HepG2 (cell line): ENCODE measurements at regions not wholly inside any gene's neighbourhood (a gene's known extent, or its start where the extent isn't known, plus 50 kb on each side); places are given as distances from the start of the nearest gene placed in this dataset.

ENCODE experiments used
- ATAC-seq: fragments of 200-7000 bp; cut with Tn5 transposase; 3 replicates; pipeline ENCODE4 v1.9.1; 2020; ENCODE audit warnings: mild to moderate bottlenecking, moderate library complexity
- BruUV-seq: library from RNA; stranded (reverse); fragments of 400-500 nt; replicated peaks from 2 replicates; lab custom pipeline; 2021; lab: Mats Ljungman, UMichigan
- CTCF ChIA-PET: fragments of 300-600 bp; formaldehyde crosslinking; extraction: SDS; loops from one replicate; lab custom pipeline; 2021; ENCODE audit warnings: low total read pairs, inconsistent platforms, low intra/inter-chr PET ratio; lab: Yijun Ruan, JAX
- POLR2A ChIA-PET: fragments of 350-600 bp; sonication (Branson Sonifier 250); formaldehyde crosslinking; loops from one replicate; lab custom pipeline; 2020; ENCODE audit warnings: antibody characterized with exemption, inconsistent platforms; lab: Yijun Ruan, JAX
- DNase-seq: peaks from one replicate; pipeline ENCODE4 v3.0.0-alpha.2; 2015; ENCODE audit warnings: low spot score
- FAIRE-seq: peaks from 3 replicates; lab custom pipeline; 2011; peaks lifted over from hg19 to GRCh38; lab: Jason Lieb, UNC
- H2AFZ ChIP-seq: one replicate; pipeline ENCODE4 v1.6.1; 2011; ENCODE audit warnings: low read length, inconsistent platforms
- H3K27ac ChIP-seq: fragments of 300-600 bp; 3 replicates; pipeline ENCODE4 v1.8.0; 2011; ENCODE audit warnings: mixed run types, mild to moderate bottlenecking, mixed read lengths, low read length, inconsistent platforms; ENCODE audit not compliant: insufficient read depth; ENCODE audit errors: extremely low read length
- H3K27me3 ChIP-seq, 2 experiments: fragments of 200-600 bp in 1 of 2; 2 replicates in 1 of 2; 3 replicates in 1 of 2; pipeline versions ENCODE4 v1.6.0 to v1.8.0; 2011; ENCODE audit warnings: low read length in 2 of 2, mild to moderate bottlenecking in 2 of 2, moderate library complexity in 2 of 2, inconsistent platforms in 1 of 2; ENCODE audit not compliant: insufficient read depth in 2 of 2, control insufficient read depth in 1 of 2
- H3K36me3 ChIP-seq, 2 experiments: fragments of 200-600 bp in 1 of 2; replicated peaks in 1 of 2; 2 replicates in 1 of 2; 3 replicates in 1 of 2; pipeline versions ENCODE4 v1.5.1 to v1.8.0; 2011; ENCODE audit warnings: low read length in 2 of 2, inconsistent platforms in 1 of 2; ENCODE audit not compliant: insufficient read depth in 2 of 2, control insufficient read depth in 1 of 2
- H3K4me1 ChIP-seq: 2 replicates; pipeline ENCODE4 v1.5.1; 2012; ENCODE audit warnings: low read length, inconsistent platforms; ENCODE audit not compliant: insufficient read depth
- H3K4me2 ChIP-seq: 2 replicates; pipeline ENCODE4 v1.6.0; 2011; ENCODE audit warnings: low read depth, low read length, inconsistent platforms
- H3K4me3 ChIP-seq, 3 experiments: fragments of 200-600 bp in 1 of 3; sonication (generic), shearing (Covaris generic) in 1 of 3; replicated peaks in 1 of 3; 2 replicates each; pipeline ENCODE4 v1.5.1; 2011 to 2016; ENCODE audit warnings: low read length in 3 of 3, inconsistent platforms in 2 of 3, low read depth in 2 of 3, mild to moderate bottlenecking in 2 of 3, control low read depth in 1 of 3, mixed read lengths in 1 of 3; ENCODE audit not compliant: insufficient read depth in 1 of 3
- H3K79me2 ChIP-seq: one replicate; pipeline ENCODE4 v1.6.1; 2011; ENCODE audit warnings: low read length, inconsistent platforms; ENCODE audit not compliant: insufficient read depth
- H3K9ac ChIP-seq: 2 replicates; pipeline ENCODE4 v1.6.0; 2011; ENCODE audit warnings: mild to moderate bottlenecking, low read depth, low read length, inconsistent platforms; ENCODE audit not compliant: insufficient read depth
- H3K9me3 ChIP-seq: 2 replicates; pipeline ENCODE4 v1.5.1; 2012; ENCODE audit warnings: mild to moderate bottlenecking, low read length
- H4K20me1 ChIP-seq: 2 replicates; pipeline ENCODE4 v1.6.0; 2011; ENCODE audit warnings: inconsistent platforms, mild to moderate bottlenecking, low read length, moderate library complexity; ENCODE audit not compliant: insufficient read depth
- CCDC6 ChIP-seq: sonication (generic); formaldehyde crosslinking; IDR thresholded peaks from 2 replicates; pipeline ENCODE4 v1.8.1; 2022; ENCODE audit warnings: mild to moderate bottlenecking, missing genetic modification reagents, moderate library complexity
- CENPBD1 ChIP-seq: sonication (generic); formaldehyde crosslinking; IDR thresholded peaks from 2 replicates; pipeline ENCODE4 v1.8.0; 2022; ENCODE audit warnings: missing genetic modification reagents, low read depth, mild to moderate bottlenecking, borderline replicate concordance
- FOXM1 ChIP-seq: sonication (generic); formaldehyde crosslinking; IDR thresholded peaks from 2 replicates; pipeline ENCODE4 v1.5.0; 2020; ENCODE audit warnings: missing genetic modification reagents
- KDM2A ChIP-seq: sonication (generic); formaldehyde crosslinking; IDR thresholded peaks from 2 replicates; pipeline ENCODE4 v1.4.0; 2020; ENCODE audit warnings: low read depth, missing genetic modification reagents, borderline replicate concordance
- NFKBIZ ChIP-seq: IDR thresholded peaks from 2 replicates; pipeline ENCODE4 v1.6.1; 2018; ENCODE audit warnings: missing genetic modification reagents, missing compliant biosample characterization
- ZBTB21 ChIP-seq: sonication (generic); formaldehyde crosslinking; IDR thresholded peaks from 2 replicates; pipeline ENCODE4 v1.4.0; 2020; ENCODE audit warnings: missing genetic modification reagents
- ZFY ChIP-seq: sonication (generic); formaldehyde crosslinking; IDR thresholded peaks from 2 replicates; pipeline ENCODE4 v1.4.0; 2020; ENCODE audit warnings: missing genetic modification reagents
- ZNF207 ChIP-seq: fragments of 450-650 bp; IDR thresholded peaks from 2 replicates; pipeline ENCODE4 v1.6.1; 2016; ENCODE audit warnings: antibody characterized with exemption, borderline replicate concordance
- ZNF441 ChIP-seq: sonication (generic); formaldehyde crosslinking; IDR thresholded peaks from 2 replicates; pipeline ENCODE4 v1.7.0; 2021; ENCODE audit warnings: missing genetic modification reagents, borderline replicate concordance
- ZNF703 ChIP-seq: sonication (generic); formaldehyde crosslinking; IDR thresholded peaks from 2 replicates; pipeline ENCODE4 v1.5.1; 2020; ENCODE audit warnings: missing genetic modification reagents, mild to moderate bottlenecking, moderate library complexity, borderline replicate concordance
- ZNF737 ChIP-seq: sonication (generic); formaldehyde crosslinking; IDR thresholded peaks from 2 replicates; pipeline ENCODE4 v1.5.0; 2020; ENCODE audit warnings: missing genetic modification reagents, mild to moderate bottlenecking, borderline replicate concordance
- WGBS: methylation state at CpG from one replicate; pipeline ENCODE4 v1.1.6; 2017; ENCODE audit warnings: low lambda C conversion rate; 5-methylcytosine and 5-hydroxymethylcytosine counted together
- in situ Hi-C: cut with HindIII; loops from 2 replicates; pipeline ENCODE4 v1.10.0; 2017; ENCODE audit warnings: low pct_unique_long_range_greater_than_20kb; ENCODE audit not compliant: extremely low pct_ligation_motif_present
- intact Hi-C: fragments of 100-400 bp; cut with micrococcal nuclease; formaldehyde crosslinking; loops from one replicate; pipeline ENCODE4 v1.10.0; 2022; ENCODE audit not compliant: unreplicated experiment
- TF ChIP-seq, protein P1 (sequence below), 2 experiments: sonication (generic) in 1 of 2; formaldehyde crosslinking in 1 of 2; IDR thresholded peaks; 2 replicates each; pipeline versions ENCODE4 v1.4.0 to v1.6.1; 2018 to 2020; ENCODE audit warnings: missing genetic modification reagents in 2 of 2, borderline replicate concordance in 1 of 2, low read depth in 1 of 2, mild to moderate bottlenecking in 1 of 2, missing biosample characterization in 1 of 2
- TF ChIP-seq, protein P2 (sequence below): conservative IDR thresholded peaks from 2 replicates; pipeline ENCODE4 v1.6.1; 2018; ENCODE audit warnings: missing genetic modification reagents

DNA sequence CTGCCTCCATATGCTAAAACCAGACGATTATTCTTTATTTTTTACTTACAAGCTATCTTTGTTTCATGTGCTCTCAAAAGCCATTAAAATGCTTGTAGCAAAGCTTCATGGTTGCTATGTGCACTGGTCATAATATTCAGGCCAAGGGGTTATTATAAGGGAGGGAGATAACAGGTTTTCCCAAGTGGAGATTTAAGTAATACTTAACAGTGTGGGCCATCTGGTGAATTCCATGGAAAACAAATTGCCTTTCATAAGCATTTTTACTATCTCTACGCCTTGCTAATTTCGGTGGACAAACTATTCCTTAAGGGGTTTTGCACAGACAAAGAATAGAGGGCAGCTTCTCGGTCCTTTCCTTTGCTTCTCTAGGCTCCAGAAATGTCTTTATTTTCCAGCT, 137.8 kb downstream of the NUF2 start (continued):
- no peak for TF ChIP-seq ZNF441 (CRISPR knock-in tag)
- no peak for TF ChIP-seq CENPBD1 (CRISPR knock-in tag)

- Histone ChIP-seq H2AFZ (no peak overlapping the region), H3K9me3 (no peaks in the 10 kb centered on the region), H3K4me1 (no peaks in the 10 kb centered on the region), H3K27ac (no peak overlapping the region), H3K27me3 (no peaks in the 10 kb centered on the region), H3K79me2 (no peaks in the 10 kb centered on the region), H3K36me3 (no peaks in the 10 kb centered on the region), H3K4me3 (no peak overlapping the region), H3K4me2 (no peak overlapping the region), H4K20me1 (no peaks in the 10 kb centered on the region), H3K9ac (no peak overlapping the region)
- POLR2A ChIA-PET: no interaction called here
- FAIRE-seq: no peak
- ATAC-seq: no peak
- 0% methylated on average over 1 of the region's 1 CpG for WGBS
- TF ChIP-seq KDM2A (CRISPR knock-in tag) (no peak), FOXM1 (CRISPR knock-in tag) (no peak), ZNF737 (CRISPR knock-in tag) (no peak), NFKBIZ (CRISPR knock-in tag) (no peak), ZFY (CRISPR knock-in tag) (no peak), ZNF703 (CRISPR knock-in tag) (no peak), ZNF207 (no peak), ZBTB21 (CRISPR knock-in tag) (no peak), CCDC6 (no peak)
- TF ChIP-seq, protein P1, sequence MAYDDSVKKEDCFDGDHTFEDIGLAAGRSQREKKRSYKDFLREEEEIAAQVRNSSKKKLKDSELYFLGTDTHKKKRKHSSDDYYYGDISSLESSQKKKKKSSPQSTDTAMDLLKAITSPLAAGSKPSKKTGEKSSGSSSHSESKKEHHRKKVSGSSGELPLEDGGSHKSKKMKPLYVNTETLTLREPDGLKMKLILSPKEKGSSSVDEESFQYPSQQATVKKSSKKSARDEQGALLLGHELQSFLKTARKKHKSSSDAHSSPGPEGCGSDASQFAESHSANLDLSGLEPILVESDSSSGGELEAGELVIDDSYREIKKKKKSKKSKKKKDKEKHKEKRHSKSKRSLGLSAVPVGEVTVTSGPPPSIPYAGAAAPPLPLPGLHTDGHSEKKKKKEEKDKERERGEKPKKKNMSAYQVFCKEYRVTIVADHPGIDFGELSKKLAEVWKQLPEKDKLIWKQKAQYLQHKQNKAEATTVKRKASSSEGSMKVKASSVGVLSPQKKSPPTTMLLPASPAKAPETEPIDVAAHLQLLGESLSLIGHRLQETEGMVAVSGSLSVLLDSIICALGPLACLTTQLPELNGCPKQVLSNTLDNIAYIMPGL (CRISPR knock-in tag; IDR thresholded peaks at IDR 0.05; ENCODE audit: borderline replicate concordance in 1 of 2, low read depth in 1 of 2): no peak
- TF ChIP-seq, protein P2, sequence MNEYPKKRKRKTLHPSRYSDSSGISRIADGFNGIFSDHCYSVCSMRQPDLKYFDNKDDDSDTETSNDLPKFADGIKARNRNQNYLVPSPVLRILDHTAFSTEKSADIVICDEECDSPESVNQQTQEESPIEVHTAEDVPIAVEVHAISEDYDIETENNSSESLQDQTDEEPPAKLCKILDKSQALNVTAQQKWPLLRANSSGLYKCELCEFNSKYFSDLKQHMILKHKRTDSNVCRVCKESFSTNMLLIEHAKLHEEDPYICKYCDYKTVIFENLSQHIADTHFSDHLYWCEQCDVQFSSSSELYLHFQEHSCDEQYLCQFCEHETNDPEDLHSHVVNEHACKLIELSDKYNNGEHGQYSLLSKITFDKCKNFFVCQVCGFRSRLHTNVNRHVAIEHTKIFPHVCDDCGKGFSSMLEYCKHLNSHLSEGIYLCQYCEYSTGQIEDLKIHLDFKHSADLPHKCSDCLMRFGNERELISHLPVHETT (CRISPR knock-in tag): no peak
- in situ Hi-C loops: no loop called here
- CTCF ChIA-PET: no interaction called here
- BruUV-seq: no TSS peak
- intact Hi-C loops: no loop called here
- no peak for DNase-seq
Measured at GRCh38 chr1:163467289-163467688, 145.5 kb downstream of the NUF2 start.
